GDM1 (cell line): ENCODE measurements at regions not wholly inside any gene's neighbourhood (a gene's known extent, or its start where the extent isn't known, plus 50 kb on each side); places are given as distances from the start of the nearest gene placed in this dataset.
"Not testable (repeated sequence)": the region's sequence is repeated elsewhere in the genome, so short reads cannot be mapped to it uniquely, and the experiment has no call there.

ENCODE experiments used
- DNase-seq: peaks from one replicate; lab custom pipeline; 2025; lab: John Stamatoyannopoulos, UW

DNA sequence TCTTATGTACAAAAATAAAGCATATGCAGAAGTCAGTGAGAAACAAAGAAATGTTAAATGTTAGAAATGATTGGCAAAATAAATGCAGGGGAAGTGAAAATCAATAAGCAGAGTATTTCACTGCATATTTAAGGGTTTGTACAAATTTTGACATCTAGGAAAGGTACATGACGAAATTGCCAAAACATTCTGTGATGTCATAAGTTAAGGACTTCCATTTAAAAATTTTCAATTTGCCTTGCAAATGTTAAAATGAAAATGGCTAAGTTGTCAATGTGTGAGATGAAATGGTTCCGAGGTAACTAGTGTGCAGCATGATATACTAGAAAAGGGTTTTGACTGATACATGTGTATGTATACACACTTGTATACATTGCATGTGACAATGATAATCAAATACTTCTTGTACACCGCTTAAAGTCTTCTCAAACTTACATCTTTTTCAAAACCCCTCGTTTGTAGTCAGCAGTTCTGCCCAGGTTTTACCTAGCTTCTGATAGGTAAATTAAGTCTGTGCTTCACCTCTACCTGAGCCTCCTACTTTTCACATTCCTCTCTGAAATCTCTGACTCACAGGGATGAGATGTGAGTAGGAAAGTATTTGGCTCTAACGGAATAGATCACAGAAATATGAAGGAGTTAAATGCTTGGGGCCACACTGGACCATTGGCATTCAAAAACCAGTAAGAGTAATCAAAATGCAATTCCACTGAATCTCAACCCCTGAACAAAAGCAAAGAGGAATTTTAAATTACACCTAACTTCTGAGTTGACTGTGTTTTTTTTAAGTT lies 442.4 kb upstream of the FOXG1 start:
- no peak for DNase-seq

DNA sequence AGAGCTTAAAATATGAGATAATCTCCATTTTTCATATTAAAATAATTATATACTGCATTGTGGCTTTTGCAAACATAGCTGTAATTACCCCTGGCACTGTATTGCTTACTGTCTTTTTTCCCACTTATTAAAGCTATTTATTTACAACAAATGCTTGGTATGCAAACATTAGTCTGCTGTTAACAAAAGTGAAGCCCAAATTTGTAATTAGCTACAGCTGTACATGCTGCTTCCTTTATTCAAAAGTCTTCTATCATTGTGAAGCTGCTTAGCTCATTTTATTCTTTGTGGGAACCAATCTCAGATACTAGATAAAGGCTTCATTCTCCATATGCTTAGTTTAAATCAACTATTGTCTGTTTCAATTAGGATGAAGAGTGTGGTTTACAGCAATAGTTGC lies 425.8 kb upstream of the FOXG1 start:
- no peak for DNase-seq

- DNase-seq, result no peak
These were observed 422.2 kb upstream of the FOXG1 start for GRCh38 chr14:28344381-28344780.

- no peak for DNase-seq
These were observed 417.8 kb upstream of the FOXG1 start for GRCh38 chr14:28348797-28349196.

DNA sequence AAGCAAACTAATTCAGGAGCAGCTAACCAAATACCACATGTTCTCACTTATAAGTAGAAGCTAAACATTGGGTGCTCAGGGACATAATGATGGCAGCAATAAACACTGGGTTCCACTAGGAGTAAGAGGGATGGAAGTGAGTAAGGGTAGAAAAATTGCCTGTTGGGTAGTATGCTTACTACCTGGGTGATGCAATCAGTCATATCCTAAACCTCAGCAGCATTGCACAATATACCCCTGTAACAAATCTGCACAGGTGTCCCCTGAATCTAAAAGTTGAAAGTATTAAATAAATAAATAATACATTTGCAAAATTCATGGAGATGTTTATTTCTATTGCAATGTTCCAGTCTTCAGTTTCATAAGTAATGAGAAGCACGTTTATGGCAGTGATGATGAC lies 409.8 kb upstream of the FOXG1 start:
- DNase-seq, result no peak

DNA sequence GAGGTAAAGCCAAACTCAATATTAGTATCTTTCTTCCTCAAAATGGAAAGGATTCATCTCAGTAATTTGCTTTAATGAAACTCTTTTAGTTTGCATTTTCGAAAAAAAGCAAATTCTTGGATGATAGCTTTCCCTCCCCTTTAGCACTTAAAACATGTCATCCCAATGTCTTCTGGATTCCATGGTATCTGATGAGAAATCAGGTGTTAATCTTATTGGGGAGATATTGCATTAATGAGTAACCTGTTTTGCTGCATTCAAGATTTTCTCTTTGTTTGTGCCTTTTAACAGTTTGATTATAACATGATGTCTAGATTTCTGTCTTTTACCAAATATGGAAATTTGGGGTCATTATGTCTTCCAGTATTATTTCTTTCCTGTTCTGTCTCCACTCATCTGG lies 405.1 kb upstream of the FOXG1 start:
- no peak for DNase-seq

GRCh38 chr14:28365510-28365909 lies 401.1 kb upstream of the FOXG1 start:
- no peak for DNase-seq

GRCh38 chr14:28373721-28374120 lies 392.9 kb upstream of the FOXG1 start:
- DNase-seq, result no peak

DNA sequence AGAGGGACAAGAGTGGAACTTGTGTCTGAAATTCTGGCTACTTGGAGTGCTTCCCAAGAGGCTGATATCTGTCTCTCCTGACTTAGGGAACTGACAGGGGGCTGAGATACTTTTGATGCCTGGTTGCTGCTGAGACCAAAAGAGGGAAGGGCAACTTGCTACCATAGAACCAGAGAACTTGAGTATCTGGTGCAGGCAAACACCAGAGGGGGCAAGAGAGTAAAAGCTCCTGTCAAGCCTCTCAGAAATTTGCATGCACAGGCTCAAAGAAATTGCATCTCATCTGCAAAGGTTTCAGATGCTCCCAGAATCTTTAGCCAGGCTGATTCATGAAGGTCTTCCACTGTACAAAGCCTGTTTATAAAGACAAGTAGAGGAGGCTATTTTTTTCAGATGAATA lies 391.3 kb upstream of the FOXG1 start:
- DNase-seq, result peak; percentile 2

DNA sequence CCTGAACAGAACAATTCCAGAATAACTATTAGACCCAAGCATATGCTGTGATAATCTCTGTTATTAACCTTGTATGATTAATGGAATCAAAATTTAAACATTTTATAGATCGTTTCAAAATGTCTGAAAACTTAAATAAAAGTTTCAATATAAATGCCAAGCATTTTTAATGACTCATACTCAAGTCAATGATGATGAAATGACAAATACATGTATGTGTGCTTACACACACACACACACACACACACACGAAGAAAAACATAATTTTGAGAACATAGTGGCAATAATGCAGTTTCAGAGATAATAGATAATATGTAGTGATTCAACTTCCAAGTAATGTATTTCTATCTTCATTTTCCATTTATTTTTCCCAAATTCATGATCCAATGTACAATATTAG lies 384.9 kb upstream of the FOXG1 start:
- no peak for DNase-seq

GRCh38 chr14:28382444-28383190 lies 384.0 kb upstream of the FOXG1 start:
- no peak for DNase-seq

DNA sequence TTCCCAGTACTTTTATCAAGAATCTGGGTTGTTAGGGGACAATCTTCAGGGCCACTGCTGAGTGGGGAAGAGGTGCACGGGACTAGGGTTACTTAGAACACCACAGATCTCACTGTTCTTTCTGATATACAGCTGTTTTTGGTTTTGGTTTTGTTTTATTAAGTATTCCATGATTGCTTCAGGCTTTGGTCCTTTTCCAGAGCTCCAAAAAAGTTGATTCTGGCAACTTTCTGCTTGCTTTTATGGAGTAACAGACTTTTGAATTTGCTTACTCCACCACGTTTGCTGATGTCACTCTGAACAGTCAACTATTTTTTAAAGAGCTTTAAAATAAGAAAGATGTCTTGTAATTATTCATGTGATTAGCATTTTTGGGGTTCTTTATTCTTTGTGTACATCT lies 368.1 kb upstream of the FOXG1 start:
- DNase-seq, result no peak

DNA sequence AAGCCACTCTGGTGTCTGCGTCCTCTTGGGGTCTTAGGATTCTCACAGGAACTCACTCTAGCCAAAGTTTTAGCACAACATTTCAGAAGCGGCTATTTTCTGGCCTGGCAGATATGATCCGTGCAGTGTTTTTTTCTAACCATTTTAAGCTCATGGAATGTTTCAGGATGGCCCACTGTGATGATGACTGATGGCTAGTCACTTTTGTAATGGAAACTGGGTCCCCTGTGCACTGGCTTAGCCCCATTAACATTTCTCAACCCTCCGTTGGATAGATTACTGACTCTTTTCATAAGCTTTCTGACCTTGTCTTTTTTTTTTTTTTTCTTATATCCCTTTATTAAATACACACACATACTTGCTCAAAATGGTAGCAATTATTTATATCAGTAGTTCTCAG lies 364.9 kb upstream of the FOXG1 start:
- not testable (repeated sequence) for DNase-seq

DNA sequence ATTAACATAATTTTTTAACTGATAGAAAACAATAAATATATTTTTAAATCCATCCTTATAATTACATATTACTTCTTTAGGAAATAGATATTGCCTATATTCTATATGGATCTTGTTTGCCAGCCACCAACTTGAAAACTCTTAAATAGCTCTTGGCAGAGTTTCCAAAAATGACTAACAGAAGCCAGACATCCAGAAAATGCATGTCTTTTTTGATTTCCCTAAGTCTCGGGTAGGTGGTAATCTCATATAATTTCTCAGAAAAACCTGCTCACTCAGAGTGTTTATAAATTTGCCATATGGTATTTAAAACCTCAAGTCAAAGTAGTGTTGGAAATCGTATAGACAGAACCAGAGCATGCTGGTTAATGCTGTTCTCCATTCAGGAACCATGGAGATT lies 360.4 kb upstream of the FOXG1 start:
- DNase-seq, result no peak

DNA sequence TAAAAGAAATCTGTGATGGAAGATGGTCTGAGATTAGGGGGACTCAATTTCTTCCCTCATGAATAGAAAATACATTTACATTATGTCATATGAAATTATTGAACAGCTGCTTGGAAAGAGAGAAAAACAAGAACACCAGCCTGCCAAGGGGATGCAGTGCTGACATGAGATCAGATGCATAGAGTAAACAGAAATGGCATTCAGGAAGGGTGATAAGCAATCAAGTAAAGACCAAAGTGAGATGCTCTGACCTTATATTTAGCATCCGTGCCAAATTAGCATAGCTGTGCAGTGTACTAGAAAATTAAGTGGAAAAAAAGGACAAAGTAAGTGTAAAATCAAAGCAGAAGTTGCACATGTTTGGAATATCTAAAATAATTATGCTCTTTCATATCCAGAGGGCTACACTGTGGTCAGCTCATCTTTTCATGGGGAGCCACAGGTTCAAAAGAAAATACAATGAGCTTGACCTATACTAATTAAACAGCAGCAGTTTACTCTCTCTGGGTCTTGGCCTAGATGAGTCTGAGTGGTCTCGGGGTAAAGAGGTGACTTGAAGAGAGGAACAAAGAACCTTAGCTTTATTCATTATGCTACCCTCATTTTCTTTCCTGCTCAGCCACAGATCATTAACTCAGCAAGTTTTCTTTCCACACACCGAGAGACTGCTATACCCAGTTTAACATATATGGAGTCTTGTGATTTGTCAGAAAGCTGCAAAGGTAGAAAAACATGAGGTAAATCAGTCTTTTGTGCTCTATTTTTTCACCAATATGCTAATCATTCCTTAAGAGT lies 359.4 kb upstream of the FOXG1 start:
- no peak for DNase-seq

DNA sequence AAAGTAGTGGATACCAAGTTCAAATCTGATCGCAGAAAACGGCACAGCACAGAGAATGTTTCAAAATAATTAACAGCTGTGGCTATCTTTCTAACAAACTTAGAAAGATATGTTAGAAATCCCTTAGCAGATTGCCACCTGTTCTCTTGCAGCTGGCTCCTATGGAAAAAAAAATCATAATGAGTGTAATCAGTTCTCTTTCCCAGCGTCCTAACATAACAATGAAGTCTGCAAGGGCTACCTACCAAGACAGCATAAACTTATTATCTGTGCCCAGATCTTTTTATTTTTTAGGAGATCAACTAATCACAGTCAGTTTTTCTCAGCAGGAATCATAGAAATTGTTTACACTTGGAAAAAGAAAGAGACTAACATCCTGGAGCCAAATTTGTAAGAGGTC lies 358.6 kb upstream of the FOXG1 start:
- no peak for DNase-seq

DNA sequence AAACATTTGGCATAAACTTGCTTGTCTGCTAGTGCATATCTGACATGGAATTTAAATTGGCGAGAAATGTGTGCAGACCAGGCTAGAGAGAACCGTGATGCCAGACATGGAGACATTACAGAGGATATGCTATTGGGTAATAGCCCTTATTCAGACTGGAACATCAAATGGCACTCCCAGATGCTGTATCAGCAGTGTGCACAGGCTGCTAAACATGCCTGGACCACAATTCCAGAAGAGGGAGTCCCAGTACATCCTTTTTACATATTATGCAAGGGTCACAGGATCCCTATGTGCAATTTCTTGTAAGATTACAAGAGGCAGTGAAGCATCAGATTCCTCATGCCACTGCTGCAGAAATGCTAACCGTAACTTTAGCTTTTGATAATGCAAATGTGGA lies 354.5 kb upstream of the FOXG1 start:
- no peak for DNase-seq

DNA sequence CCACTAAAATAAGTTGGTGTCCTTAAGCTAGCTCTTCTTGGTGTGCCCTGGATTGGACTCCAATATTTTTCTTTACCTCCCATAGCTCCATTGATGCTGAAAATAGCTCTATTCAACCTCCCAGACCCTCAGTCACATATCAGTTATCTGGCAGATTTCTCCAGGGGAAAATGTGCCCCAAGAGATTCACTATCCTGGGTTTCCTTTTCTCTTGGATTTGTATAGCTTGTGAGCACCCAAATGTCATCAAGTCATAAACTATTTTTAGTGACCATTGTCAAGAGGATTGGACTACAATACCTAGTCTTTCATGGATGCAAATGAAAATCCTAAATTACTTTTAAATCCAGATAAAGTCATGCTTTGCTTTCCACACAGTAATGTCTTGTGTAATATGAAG lies 339.6 kb upstream of the FOXG1 start:
- no peak for DNase-seq

- DNase-seq, result no peak
These were observed 329.8 kb upstream of the FOXG1 start for GRCh38 chr14:28436821-28437220.

DNA sequence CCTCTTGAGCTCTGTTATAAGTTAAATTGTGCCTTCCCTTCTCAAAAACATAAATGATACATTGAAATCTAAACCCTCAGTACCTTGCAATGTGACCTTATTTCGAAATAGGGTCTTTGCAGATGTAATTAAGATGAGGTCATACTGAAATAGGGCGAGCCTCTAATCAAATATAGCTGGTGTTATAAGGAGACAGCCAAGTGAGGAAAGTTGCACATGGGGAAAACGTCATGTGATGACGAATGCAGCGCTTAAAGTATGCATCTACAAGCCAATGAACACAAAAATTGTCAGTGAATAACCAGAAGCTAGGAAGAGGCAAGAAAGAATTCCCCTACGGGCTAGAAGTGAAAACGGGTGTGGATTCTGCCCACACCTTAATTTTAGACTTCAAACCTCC lies 305.2 kb upstream of the FOXG1 start:
- DNase-seq, result no peak

GRCh38 chr14:28467611-28468010 lies 299.0 kb upstream of the FOXG1 start:
- no peak for DNase-seq

- no peak for DNase-seq
These were observed 298.1 kb upstream of the FOXG1 start for GRCh38 chr14:28468191-28469151.
